Naive B cell (primary cell): ENCODE measurements at regions not wholly inside any gene's neighbourhood (a gene's known extent, or its start where the extent isn't known, plus 50 kb on each side); places are given as distances from the start of the nearest gene placed in this dataset.
"Not testable (repeated sequence)": the region's sequence is repeated elsewhere in the genome, so short reads cannot be mapped to it uniquely, and the experiment has no call there.

Experiments used
- ATAC-seq, 2 donors: fragments of 150-1000 bp; cut with Tn5 transposase; 2 replicates each; pipeline ENCODE4 v1.10.0; 2021; ENCODE audit warnings: low read depth in 2 of 2, mild to moderate bottlenecking in 2 of 2, moderate library complexity in 2 of 2
- DNase-seq: peaks from one replicate; pipeline ENCODE4 v3.0.0; 2022
- H3K27ac Mint-ChIP-seq, 6 donors: one replicate each; pipeline ENCODE4 v1.8.0; 2020 to 2022; ENCODE audit warnings: mild to moderate bottlenecking in 6 of 6, mixed read lengths in 6 of 6, moderate library complexity in 5 of 6, inconsistent platforms in 2 of 6
- H3K27me3 Mint-ChIP-seq, 3 donors: one replicate each; pipeline ENCODE4 v1.8.0; 2021 to 2022; ENCODE audit warnings: mixed read lengths in 3 of 3, mild to moderate bottlenecking in 1 of 3
- H3K36me3 Mint-ChIP-seq, 2 donors: one replicate each; pipeline ENCODE4 v1.8.0; 2020 to 2022; ENCODE audit warnings: mixed read lengths in 2 of 2, inconsistent platforms in 1 of 2, mild to moderate bottlenecking in 1 of 2
- H3K4me1 Mint-ChIP-seq, 3 donors: one replicate each; pipeline ENCODE4 v1.8.0; 2020 to 2022; ENCODE audit warnings: mixed read lengths in 3 of 3, inconsistent platforms in 1 of 3, mild to moderate bottlenecking in 1 of 3, moderate library complexity in 1 of 3
- H3K4me3 Mint-ChIP-seq, 8 donors: one replicate each; pipeline ENCODE4 v1.8.0; 2020 to 2022; ENCODE audit warnings: mild to moderate bottlenecking in 8 of 8, mixed read lengths in 8 of 8, moderate library complexity in 8 of 8, inconsistent platforms in 2 of 8
- H3K9me3 Mint-ChIP-seq, 7 donors: one replicate each; pipeline ENCODE4 v1.8.0; 2020 to 2022; ENCODE audit warnings: mixed read lengths in 7 of 7, mild to moderate bottlenecking in 5 of 7, inconsistent platforms in 2 of 7, moderate library complexity in 1 of 7

DNA sequence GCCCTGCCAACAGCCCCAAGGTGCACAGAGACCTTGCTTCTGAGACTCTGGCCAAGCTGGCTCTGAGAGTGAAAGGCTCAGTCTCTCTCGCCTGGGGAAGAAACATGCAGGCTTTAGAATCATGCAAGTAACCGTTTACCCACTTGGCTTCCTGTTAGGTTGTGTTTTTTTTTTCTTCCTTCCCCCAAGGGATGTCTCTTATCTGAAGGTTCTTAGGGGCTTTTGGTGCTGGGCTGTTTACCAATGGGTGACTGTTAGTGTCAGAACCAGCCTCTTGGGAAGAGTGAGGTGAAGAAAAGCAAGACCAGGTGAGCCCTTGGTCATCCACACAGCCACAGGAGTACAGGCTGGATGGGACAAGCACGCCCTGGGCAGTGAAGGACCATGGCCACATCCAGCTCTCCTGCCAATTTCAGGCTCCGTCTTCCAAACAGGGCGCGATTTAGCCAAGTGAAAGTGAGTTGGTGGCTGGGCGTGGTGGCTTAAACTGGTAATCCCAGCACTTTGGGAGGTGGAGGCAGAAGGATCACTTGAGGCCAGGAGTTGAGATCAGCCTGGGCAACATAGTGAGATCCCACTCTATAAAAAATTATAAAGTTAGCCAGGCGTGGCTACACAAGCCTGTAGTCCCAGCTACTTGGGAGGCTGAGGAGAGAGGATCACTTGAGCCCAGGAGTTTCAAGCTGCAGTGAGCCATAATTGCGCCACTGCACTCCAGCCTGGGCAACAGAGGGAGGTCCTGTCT is 76.3 kb upstream of the CUX1 start:
- DNase-seq (peak; percentile 32), ATAC-seq (peak; percentile 66 to 72)
- peak overlapping the region; percentile 47 to 88 (median 78) for H3K4me3 Mint-ChIP-seq

DNA sequence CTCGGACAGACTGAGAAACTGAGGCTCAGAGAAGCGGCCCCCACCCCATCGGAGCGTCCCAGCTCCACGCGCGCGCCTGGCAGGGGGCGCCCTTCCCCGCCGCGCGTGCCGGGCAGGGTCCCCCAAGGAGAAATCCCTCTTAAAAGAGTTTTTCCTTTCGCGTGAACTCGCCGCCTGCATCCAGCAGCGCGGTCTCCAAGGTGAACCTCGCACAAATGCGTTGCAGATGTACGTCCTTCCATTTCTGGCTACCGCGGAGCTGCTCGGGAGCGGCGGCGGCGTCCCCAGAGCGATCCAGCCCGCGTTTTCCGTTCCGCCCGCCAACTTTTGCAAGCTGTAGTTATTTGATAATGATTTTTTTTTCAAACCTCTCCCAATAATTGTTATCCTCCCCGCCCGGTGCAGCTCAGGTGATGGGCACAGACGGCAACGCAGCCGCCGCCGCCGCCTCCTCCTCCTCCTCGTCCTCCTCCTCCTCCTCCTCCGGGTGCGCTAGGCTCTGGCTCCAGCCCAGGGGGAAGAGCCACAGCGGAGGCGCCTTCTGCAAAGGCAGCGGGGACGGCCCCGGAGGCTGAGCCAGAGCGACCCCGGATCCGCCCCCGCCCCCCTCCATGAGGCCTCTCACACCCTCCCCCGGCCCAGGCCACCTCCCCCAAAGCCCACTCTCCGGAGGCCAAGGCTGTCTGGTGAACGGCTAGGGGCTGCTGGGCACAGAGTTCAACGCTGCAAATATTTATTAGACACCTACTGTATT is 74.0 kb upstream of the CUX1 start:
- no peaks in the 10 kb centered on the region for H3K36me3 Mint-ChIP-seq
- no peaks in the 10 kb centered on the region for H3K27me3 Mint-ChIP-seq
- H3K27ac Mint-ChIP-seq: peak overlapping the region in 4 of 6 donors; percentile 15 to 60 (median 50)
- peak overlapping the region; percentile 81 to 92 (median 86) for H3K4me3 Mint-ChIP-seq
- no peaks in the 10 kb centered on the region for H3K9me3 Mint-ChIP-seq
- DNase-seq: peak; percentile 62
- H3K4me1 Mint-ChIP-seq: peaks cover 37 to 58% (median 42%) of the 10 kb centered on the region in 3 donors
- ATAC-seq: peak; percentile 61 to 67

More for the DNA sequence above, 76.3 kb upstream of the CUX1 start:
- H3K27me3 Mint-ChIP-seq: no peaks in the 10 kb centered on the region
- no peaks in the 10 kb centered on the region for H3K9me3 Mint-ChIP-seq
- H3K36me3 Mint-ChIP-seq: no peaks in the 10 kb centered on the region
- peaks cover 32 to 52% (median 37%) of the 10 kb centered on the region in 3 donors for H3K4me1 Mint-ChIP-seq
- H3K27ac Mint-ChIP-seq: peak overlapping the region; percentile 57 to 90 (median 78)

DNA sequence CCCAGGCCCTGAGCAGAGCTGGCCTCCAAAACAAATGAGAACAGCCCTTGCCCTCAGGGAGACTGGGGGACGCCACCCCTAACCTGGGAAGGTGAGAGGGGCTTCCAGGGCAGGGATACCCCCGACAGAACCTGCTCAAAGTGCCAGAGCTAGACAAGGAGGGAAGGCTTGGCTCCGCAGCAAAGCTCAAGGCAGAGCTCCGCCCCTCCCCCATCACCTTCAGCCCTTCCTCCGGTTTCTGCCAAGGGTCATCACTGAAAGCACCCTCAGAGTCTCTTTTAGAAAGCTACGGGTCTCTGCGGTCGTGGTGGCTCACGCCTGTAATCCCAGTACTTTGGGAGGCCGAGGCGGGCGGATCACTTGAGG is 73.4 kb upstream of the CUX1 start:
- H3K9me3 Mint-ChIP-seq: no peaks in the 10 kb centered on the region
- peaks cover 36 to 58% (median 42%) of the 10 kb centered on the region in 3 donors for H3K4me1 Mint-ChIP-seq
- H3K4me3 Mint-ChIP-seq: peak overlapping the region; percentile 81 to 92 (median 86)
- no peaks in the 10 kb centered on the region for H3K27me3 Mint-ChIP-seq
- peak overlapping the region in 2 of 6 donors; percentile 39 to 60 for H3K27ac Mint-ChIP-seq
- H3K36me3 Mint-ChIP-seq: no peaks in the 10 kb centered on the region
- no peak for DNase-seq
- no peak for ATAC-seq

DNA sequence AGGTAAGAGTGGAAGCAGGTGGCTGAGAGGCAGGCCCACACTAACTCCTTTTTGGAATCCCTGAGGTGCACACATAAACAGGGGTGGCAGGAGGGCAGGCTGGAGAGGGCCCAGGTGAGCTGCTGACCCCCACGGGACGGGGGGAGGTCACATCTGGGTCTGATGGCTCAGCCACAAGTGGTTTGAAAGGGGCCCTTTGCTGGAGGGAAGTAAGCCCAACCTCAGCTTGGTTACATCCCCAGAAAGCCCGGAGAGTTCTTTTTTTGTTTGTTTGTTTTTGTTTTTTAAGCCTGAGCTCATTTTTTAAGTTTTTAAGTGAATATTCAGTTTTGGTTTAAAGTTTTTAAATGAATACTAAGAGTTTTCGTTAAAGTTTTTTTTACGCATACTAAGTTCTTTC is 72.8 kb upstream of the CUX1 start:
- ATAC-seq (no peak), DNase-seq (no peak)
- peak overlapping the region in 2 of 6 donors; percentile 6 to 34 for H3K27ac Mint-ChIP-seq
- no peaks in the 10 kb centered on the region for H3K9me3 Mint-ChIP-seq
- H3K4me1 Mint-ChIP-seq: peaks cover 30 to 52% (median 36%) of the 10 kb centered on the region in 3 donors
- H3K4me3 Mint-ChIP-seq: peak overlapping the region in 5 of 8 donors; percentile 21 to 89 (median 83)
- H3K27me3 Mint-ChIP-seq: peaks cover 0 to 4% (median 0%) of the 10 kb centered on the region in 3 donors
- no peaks in the 10 kb centered on the region for H3K36me3 Mint-ChIP-seq

DNA sequence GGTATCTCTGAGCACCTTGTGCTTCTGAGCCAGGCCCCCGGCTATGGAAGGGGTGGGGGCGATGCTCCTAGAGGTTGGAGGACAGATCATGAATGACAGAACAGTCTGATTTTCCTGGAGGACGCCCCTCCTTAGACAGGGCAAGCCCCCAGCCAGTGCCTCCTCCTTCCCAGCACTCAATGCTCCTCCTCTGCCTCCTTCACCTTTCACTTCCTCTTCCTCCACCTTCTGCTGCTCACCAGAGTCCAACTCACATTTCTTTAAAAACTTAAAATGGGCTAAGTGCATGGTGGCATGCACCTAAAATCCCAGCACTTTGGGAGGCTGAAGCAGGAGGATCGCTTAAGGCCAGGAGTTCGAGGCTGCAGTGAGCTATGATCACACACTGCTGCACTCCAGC is 71.1 kb upstream of the CUX1 start:
- H3K4me1 Mint-ChIP-seq: peaks cover 18 to 38% (median 22%) of the 10 kb centered on the region in 3 donors
- peak; percentile 30 for DNase-seq
- no peaks in the 10 kb centered on the region for H3K36me3 Mint-ChIP-seq

DNA sequence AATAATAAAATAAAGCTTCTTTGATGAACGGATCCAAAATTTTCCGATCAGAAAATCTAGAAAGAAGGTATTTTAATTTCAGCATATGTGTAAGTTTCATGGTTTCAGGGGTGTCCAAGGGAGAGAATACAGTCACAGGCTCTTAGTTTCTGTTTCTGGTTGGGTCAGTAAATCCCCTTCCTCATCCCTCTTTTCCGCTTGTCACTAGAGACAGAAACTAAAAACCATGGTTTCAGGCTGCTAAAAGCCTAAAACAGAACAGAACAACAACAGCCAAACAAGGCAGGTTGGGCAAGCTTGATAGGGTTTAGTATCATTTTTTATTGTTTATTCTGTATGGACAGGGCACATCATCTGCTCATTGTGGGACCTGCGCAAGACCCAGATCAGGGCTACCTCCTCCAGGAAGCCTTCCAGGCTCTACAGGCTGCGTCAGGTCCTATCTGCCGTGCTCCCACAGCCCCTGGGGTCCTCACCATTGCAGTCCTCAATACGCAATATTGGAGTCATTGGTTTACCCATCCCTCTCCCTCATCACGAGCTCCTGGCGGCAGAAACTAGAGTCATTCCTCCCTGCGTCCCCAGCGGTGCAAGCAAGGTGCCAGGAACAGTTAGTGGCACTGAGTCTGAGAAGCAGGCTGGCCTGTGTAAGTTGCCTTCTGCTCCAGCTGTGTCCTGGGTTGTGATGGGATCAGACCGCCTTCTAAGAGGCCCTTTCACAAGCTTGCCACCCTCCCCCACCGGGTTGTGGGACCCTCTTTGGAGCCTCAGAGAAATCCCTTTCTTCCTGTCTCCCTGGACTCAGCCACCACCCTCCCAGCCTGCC is 70.2 kb upstream of the CUX1 start:
- Mint-ChIP-seq H3K9me3 (no peaks in the 10 kb centered on the region), H3K27me3 (peaks cover 0 to 8% (median 0%) of the 10 kb centered on the region in 3 donors), H3K4me3 (no peak overlapping the region), H3K4me1 (peaks cover 15 to 31% (median 16%) of the 10 kb centered on the region in 3 donors), H3K36me3 (no peaks in the 10 kb centered on the region), H3K27ac (no peak overlapping the region)
- ATAC-seq (no peak), DNase-seq (no peak)

More for the DNA sequence above, 71.1 kb upstream of the CUX1 start:
- peak; percentile 69 to 74 for ATAC-seq
- no peak overlapping the region for H3K27ac Mint-ChIP-seq
- H3K9me3 Mint-ChIP-seq: no peaks in the 10 kb centered on the region
- H3K27me3 Mint-ChIP-seq: peaks cover 0 to 8% (median 0%) of the 10 kb centered on the region in 3 donors
- peak overlapping the region in 5 of 8 donors; percentile 3 to 70 (median 50) for H3K4me3 Mint-ChIP-seq

DNA sequence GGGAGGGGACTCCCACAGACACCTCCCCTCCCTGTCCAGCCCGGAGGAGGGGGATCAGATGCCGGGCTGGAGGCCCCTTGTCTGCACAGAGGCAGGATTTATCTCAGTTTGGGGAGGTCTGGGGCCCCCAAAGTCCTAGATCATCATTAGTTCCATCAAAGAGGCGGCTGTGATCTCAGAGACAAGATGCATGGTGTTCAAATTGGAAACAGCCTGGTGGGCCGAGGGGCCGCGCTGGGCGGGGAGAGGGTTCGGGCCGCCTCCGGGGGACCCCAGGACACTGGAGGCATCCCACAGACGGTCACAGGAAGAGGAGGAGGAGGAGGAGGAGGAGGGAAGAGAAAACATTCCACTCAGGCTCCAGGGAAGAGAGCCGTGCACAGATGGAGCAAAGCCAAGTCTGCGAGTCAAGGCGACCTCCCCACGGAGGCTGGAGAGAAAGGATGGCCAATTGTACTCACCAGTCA is 69.5 kb upstream of the CUX1 start:
- H3K4me1 Mint-ChIP-seq: peaks cover 12 to 25% (median 13%) of the 10 kb centered on the region in 3 donors
- DNase-seq: no peak
- H3K9me3 Mint-ChIP-seq: no peaks in the 10 kb centered on the region
- no peak overlapping the region for H3K4me3 Mint-ChIP-seq
- no peak overlapping the region for H3K27ac Mint-ChIP-seq
- ATAC-seq: no peak
- peaks cover 0 to 8% (median 0%) of the 10 kb centered on the region in 3 donors for H3K27me3 Mint-ChIP-seq
- H3K36me3 Mint-ChIP-seq: no peaks in the 10 kb centered on the region

DNA sequence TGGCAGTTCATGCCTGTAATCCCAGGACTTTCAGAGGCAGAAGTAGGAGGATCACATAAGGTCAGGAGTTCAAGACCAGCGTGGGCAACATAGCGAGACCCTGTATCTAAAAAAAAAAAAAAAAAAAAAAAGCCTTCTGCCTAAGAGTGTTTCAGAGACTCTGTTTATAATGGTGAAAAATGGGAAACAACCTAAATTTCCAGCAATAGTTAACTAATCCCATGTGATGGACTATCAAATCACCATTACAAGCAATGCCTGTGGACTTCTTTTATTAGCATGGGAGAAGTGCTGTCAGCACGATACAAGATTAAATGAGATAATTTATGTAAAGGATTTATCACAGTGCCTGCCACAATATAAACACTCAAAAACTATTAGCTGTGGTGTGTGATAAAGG is 67.5 kb upstream of the CUX1 start:
- Mint-ChIP-seq H3K4me1 (peaks cover 10 to 27% (median 22%) of the 10 kb centered on the region in 3 donors), H3K9me3 (no peaks in the 10 kb centered on the region), H3K27ac (no peak overlapping the region)

DNA sequence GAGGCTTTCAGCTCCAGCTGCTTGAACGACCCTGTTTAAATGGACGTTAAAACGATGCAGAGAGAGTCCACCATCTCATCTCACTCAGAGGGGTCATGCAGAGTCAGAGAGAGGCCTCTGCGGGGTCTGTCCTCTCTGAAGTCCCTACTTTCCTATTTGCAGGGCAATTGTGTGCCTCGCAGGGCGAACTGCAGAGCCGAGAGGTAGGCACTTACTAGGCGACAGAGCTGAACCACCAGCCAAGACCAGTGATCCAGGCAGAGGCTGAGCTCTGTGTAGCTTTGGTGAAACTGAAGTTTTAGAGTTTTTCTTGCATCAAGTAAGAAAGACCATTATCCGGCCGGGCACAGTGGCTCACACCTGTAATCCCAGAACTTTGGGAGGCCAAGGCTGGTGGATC is 64.1 kb upstream of the CUX1 start:
- no peaks in the 10 kb centered on the region for H3K36me3 Mint-ChIP-seq
- peak overlapping the region in 5 of 8 donors; percentile 20 to 86 (median 33) for H3K4me3 Mint-ChIP-seq
- ATAC-seq (no peak), DNase-seq (no peak)
- peaks cover 0 to 8% (median 3%) of the 10 kb centered on the region in 3 donors for H3K27me3 Mint-ChIP-seq
- peaks cover 0 to 15% (median 13%) of the 10 kb centered on the region in 3 donors for H3K4me1 Mint-ChIP-seq
- no peaks in the 10 kb centered on the region for H3K9me3 Mint-ChIP-seq
- no peak overlapping the region for H3K27ac Mint-ChIP-seq

More for the DNA sequence above, 67.5 kb upstream of the CUX1 start:
- peaks cover 0 to 8% (median 3%) of the 10 kb centered on the region in 3 donors for H3K27me3 Mint-ChIP-seq
- ATAC-seq (no peak), DNase-seq (no peak)
- H3K4me3 Mint-ChIP-seq: no peak overlapping the region
- H3K36me3 Mint-ChIP-seq: no peaks in the 10 kb centered on the region

DNA sequence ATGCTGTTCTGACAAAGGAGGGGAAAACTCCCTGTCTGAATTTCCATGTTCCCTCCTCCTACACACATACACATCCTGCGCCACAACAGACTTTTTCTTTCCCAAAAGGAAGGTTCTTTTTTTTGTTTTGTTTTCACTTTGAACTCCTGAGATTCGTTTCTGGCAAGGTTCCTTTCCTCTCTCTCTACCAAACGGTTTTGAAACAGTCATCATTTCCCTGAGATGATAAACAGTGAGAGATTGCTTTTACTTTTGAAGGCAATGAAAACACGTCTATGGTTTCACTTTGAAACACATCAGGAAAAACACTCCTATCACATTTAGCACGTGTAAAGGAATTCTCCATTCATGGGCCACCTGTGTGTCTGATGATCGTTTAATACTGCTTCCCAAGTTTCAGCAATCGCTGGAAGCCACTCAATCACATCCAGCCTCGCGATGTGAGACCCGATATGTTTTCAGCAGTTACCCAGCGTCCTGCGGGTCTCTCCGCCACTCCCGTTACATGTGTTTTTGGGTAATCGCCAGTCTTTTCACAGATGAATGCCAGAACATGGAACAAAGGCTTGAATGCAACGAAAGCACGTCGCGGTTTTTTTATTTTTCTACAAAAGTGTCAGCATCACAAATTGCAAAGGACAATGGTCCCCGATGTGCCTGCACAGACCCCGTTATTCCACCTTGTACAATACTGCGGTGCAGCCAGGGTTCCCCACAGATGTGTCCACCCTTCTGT is 62.8 kb upstream of the CUX1 start:
- peaks cover 0 to 15% (median 13%) of the 10 kb centered on the region in 3 donors for H3K4me1 Mint-ChIP-seq
- H3K4me3 Mint-ChIP-seq: peak overlapping the region; percentile 75 to 93 (median 88)
- ATAC-seq: peak in 1 of 2 donors; percentile 20
- DNase-seq: no peak
- peaks cover 0 to 4% (median 3%) of the 10 kb centered on the region in 3 donors for H3K27me3 Mint-ChIP-seq
- H3K36me3 Mint-ChIP-seq: no peaks in the 10 kb centered on the region
- H3K9me3 Mint-ChIP-seq: no peaks in the 10 kb centered on the region
- peak overlapping the region in 4 of 6 donors; percentile 2 to 79 (median 41) for H3K27ac Mint-ChIP-seq

DNA sequence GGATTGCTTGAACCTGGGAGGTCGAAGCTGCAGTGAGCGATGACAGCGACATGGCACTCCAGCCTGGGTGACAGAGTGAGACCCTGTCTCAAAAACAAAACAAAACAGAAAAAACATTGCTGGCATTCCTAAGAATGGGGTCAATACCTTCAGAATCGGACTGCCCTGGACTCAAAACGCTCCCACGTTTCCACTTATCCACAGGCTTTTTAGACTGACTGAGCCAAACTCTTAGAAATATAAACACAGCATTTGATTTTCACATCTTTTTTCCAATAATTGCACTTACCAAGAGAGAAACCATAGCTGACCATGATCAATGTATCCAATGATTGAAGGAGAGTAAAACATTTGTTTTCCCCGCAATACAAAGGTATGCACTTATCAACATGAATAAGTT is 59.5 kb upstream of the CUX1 start:
- Mint-ChIP-seq H3K4me1 (peaks cover 0 to 15% (median 13%) of the 10 kb centered on the region in 3 donors), H3K4me3 (no peak overlapping the region), H3K36me3 (no peaks in the 10 kb centered on the region), H3K27ac (no peak overlapping the region), H3K27me3 (peaks cover 0 to 3% (median 0%) of the 10 kb centered on the region in 3 donors), H3K9me3 (no peaks in the 10 kb centered on the region)
- DNase-seq: no peak
- no peak for ATAC-seq

DNA sequence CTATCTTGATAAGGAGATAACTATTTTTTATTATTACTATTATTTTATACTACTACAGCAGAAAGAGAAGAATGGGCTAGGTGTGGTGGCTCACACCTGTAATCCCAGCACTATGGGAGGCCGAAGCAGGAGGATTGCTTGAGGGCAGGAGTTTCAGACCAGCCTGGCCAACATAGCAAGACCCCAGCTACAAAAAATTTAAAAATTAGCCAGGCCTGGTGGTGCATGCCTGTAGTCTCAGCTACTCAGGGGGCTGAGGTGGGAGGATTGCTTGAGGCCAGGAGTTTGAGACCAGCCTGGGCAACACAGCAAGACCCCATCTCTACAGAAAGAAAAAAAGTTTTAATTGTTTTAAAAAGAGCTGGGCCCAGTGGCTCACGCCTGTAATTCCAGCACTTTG is 58.9 kb upstream of the CUX1 start:
- not testable (repeated sequence) for H3K4me3 Mint-ChIP-seq, H3K27me3 Mint-ChIP-seq, DNase-seq, H3K9me3 Mint-ChIP-seq, ATAC-seq, H3K36me3 Mint-ChIP-seq
- Mint-ChIP-seq H3K4me1 (peaks cover 0 to 15% (median 13%) of the 10 kb centered on the region in 3 donors), H3K27ac (peak overlapping the region in 1 of 6 donors; percentile 53)
